GM13976 (cell line): ENCODE measurements at regions not wholly inside any gene's neighbourhood (a gene's known extent, or its start where the extent isn't known, plus 50 kb on each side); places are given as distances from the start of the nearest gene placed in this dataset.

ENCODE experiments used
- DNase-seq: peaks from one replicate; pipeline ENCODE4 v3.0.0; 2012; ENCODE audit warnings: low spot score
- in situ Hi-C: fragments of 300-500 bp; cut with MboI; formaldehyde crosslinking; loops from one replicate; pipeline ENCODE4 v1.12.0; 2022; ENCODE audit warnings: low sequenced_read_pairs, mixed read lengths, inconsistent platforms; ENCODE audit not compliant: unreplicated experiment
- TF ChIP-seq, protein P1 (sequence below): IDR thresholded peaks from 2 replicates; pipeline ENCODE4 v1.5.1; 2012; ENCODE audit warnings: borderline replicate concordance, mild to moderate bottlenecking; ENCODE audit not compliant: insufficient read depth; ENCODE audit errors: extremely low read depth, missing control alignments, control extremely low read depth

DNA sequence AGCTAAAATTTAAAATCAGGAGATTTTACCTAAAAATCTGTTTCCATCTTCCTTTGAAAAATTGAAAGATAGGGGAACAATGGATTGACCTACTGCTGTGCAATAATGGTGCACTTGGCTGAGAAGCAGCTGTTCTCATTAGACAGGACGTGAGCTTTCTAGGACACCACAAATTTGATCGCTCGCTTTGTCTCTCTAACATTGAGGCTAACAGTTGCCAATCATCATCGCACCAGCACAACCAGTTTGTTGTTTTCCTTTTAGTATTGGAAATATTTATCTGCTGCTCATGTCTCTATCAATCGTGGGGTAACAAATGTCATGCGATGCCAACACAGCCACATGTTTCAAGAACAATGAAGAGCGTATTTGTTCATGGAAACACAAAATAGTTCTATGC, 228.8 kb upstream of the P2RY1 start:
- TF ChIP-seq, protein P1, sequence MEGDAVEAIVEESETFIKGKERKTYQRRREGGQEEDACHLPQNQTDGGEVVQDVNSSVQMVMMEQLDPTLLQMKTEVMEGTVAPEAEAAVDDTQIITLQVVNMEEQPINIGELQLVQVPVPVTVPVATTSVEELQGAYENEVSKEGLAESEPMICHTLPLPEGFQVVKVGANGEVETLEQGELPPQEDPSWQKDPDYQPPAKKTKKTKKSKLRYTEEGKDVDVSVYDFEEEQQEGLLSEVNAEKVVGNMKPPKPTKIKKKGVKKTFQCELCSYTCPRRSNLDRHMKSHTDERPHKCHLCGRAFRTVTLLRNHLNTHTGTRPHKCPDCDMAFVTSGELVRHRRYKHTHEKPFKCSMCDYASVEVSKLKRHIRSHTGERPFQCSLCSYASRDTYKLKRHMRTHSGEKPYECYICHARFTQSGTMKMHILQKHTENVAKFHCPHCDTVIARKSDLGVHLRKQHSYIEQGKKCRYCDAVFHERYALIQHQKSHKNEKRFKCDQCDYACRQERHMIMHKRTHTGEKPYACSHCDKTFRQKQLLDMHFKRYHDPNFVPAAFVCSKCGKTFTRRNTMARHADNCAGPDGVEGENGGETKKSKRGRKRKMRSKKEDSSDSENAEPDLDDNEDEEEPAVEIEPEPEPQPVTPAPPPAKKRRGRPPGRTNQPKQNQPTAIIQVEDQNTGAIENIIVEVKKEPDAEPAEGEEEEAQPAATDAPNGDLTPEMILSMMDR: no peak
- in situ Hi-C loops: no loop called here
- no peak for DNase-seq

DNA sequence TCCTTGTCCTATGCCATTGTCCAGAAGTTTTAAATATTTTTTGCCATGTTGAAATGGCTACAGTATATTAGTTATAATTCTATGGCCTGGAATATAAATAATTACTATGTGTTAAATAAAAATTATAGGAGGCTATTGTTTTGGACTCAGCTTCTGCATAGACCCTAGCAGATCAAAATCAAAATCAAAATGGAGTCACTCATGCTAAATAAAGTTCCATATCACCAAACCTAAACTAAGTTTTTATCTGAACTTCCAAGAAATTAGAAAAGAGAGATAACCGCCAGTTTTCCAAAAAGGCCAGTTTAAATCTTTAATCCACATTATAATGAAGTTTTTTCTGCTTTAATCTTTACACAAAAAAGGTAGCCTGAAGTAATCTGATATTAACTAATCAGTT, 227.8 kb upstream of the P2RY1 start:
- DNase-seq: no peak
- TF ChIP-seq, protein P1: no peak
- in situ Hi-C loops: no loop called here

DNA sequence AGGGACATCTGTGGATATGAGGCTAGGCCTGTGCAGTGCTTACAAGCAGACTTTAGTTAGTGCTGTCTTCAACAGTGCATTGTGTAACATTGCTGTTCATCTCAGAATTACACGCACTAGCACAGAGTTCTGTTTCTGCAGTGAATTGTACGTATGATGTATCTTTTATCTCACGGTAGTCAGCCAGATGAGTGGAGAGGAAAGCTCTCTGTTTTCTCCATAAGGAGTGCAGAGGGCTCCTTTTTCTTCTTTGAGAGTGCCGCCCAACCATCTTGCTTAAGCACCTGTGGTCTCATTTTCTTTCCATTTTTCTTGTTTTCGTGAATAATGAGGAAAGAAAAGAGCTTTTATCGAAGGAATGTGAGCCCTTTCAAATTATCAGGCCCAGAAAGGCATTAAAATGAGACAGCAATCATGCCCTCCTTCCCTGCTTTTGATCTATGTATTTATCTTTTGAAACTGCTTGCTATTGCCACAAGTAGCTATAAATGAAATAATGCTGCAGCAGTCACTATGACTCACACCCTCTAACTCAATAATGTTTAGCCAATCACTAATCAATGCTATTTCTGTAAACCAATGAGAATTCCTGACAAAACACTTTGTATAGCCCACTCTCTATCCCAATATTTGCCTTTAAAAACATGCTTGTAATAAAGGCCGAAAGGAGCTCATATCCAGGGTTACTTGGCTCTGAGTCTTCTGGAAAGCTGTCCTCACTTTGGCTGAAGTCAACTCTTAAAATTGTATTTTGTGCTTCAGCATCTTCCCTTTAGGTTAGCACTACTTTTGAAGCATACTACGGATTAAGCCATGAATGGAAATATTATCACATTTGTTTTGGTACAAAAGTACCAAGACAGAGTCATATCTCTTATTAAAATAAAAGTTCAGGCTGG, 226.0 kb upstream of the P2RY1 start:
- TF ChIP-seq, protein P1: no peak
- in situ Hi-C loops: no loop called here
- DNase-seq: no peak

DNA sequence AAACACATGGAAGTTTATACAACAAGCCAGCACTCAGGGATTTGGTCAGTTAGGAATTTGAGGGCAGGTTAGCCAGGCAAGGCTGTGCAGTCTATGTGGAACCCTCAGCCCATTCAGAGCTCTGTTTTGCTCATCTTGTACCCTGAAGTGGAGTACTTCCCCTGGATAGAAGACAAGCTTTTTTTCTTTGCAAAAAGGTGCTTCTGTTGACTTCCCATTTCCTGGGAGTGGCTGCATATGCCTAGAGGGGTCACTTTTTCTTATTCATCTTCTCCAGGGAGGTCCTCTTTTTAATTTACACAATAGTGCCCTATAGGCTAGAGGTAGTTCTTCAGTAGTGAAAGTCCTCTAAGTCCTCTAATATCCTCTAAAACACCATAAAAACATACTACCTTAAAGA, 225.0 kb upstream of the P2RY1 start:
- no peak for DNase-seq
- TF ChIP-seq, protein P1: no peak
- in situ Hi-C loops: no loop called here

GRCh38 chr3:152610622-152611021, 224.3 kb upstream of the P2RY1 start:
- no peak for DNase-seq
- in situ Hi-C loops: no loop called here
- TF ChIP-seq, protein P1: no peak

GRCh38 chr3:152611905-152612304, 223.0 kb upstream of the P2RY1 start:
- TF ChIP-seq, protein P1: no peak
- no peak for DNase-seq
- in situ Hi-C loops: no loop called here
